Spinal cord (tissue), 9 donors: ENCODE measurements at regions not wholly inside any gene's neighbourhood (a gene's known extent, or its start where the extent isn't known, plus 50 kb on each side); places are given as distances from the start of the nearest gene placed in this dataset.
"Not testable (repeated sequence)": the region's sequence is repeated elsewhere in the genome, so short reads cannot be mapped to it uniquely, and the experiment has no call there.

Experiments used
- DNase-seq, 6 donors: peaks; one replicate each; pipeline versions ENCODE4 v3.0.0 to v3.0.0-alpha.2; 2013 to 2015; ENCODE audit warnings: low spot score in 6 of 6, low read depth in 4 of 6
- H3K27ac ChIP-seq: one replicate; pipeline ENCODE4 v1.5.1; 2013; ENCODE audit warnings: low read depth, low read length, control low read depth
- H3K27me3 ChIP-seq: one replicate; pipeline ENCODE4 v1.6.1; 2013; ENCODE audit warnings: low read length; ENCODE audit not compliant: control insufficient read depth, insufficient read depth
- H3K36me3 ChIP-seq: one replicate; pipeline ENCODE4 v1.6.1; 2013; ENCODE audit warnings: low read length; ENCODE audit not compliant: control insufficient read depth, insufficient read depth
- H3K4me1 ChIP-seq: one replicate; pipeline ENCODE4 v1.6.1; 2013; ENCODE audit warnings: low read length; ENCODE audit not compliant: control insufficient read depth, insufficient read depth
- H3K4me3 ChIP-seq: one replicate; pipeline ENCODE4 v1.5.1; 2013; ENCODE audit warnings: low read depth, low read length, control low read depth
- H3K9me3 ChIP-seq: one replicate; pipeline ENCODE4 v1.6.1; 2013; ENCODE audit warnings: low read length; ENCODE audit not compliant: control insufficient read depth, insufficient read depth
- WGBS: methylation state at CpG from one replicate; pipeline ENCODE4 v1.1.5; 2013; ENCODE audit warnings: missing lambda C conversion rate; ENCODE audit not compliant: insufficient coverage; 5-methylcytosine and 5-hydroxymethylcytosine counted together
- donor health status: healthy.

GRCh38 chr15:92749946-92750345 is 94.4 kb upstream of the FAM174B start:
- DNase-seq, result no peak
- Histone ChIP-seq H3K9me3 (no peaks in the 10 kb centered on the region), H3K27ac (no peak overlapping the region), H3K4me1 (no peaks in the 10 kb centered on the region), H3K27me3 (no peaks in the 10 kb centered on the region), H3K36me3 (no peaks in the 10 kb centered on the region), H3K4me3 (no peak overlapping the region)
- WGBS, result no CpG with 5 or more reads among the region's 4 CpGs

- WGBS, result no CpG with 5 or more reads among the region's 3 CpGs
- Histone ChIP-seq H3K27ac (no peak overlapping the region), H3K4me3 (no peak overlapping the region), H3K27me3 (no peaks in the 10 kb centered on the region), H3K4me1 (no peaks in the 10 kb centered on the region), H3K9me3 (no peaks in the 10 kb centered on the region), H3K36me3 (no peaks in the 10 kb centered on the region)
- DNase-seq, result no peak
Measured at GRCh38 chr15:92751528-92751927, 96.0 kb upstream of the FAM174B start.

GRCh38 chr15:92753591-92753990 is 98.0 kb upstream of the FAM174B start:
- DNase-seq, result no peak
- Histone ChIP-seq H3K27me3 (no peaks in the 10 kb centered on the region), H3K4me1 (no peaks in the 10 kb centered on the region), H3K36me3 (no peaks in the 10 kb centered on the region), H3K4me3 (no peak overlapping the region), H3K9me3 (no peaks in the 10 kb centered on the region), H3K27ac (no peak overlapping the region)
- WGBS, result 92% methylated on average over 1 of the region's 3 CpGs

- WGBS, result 93% methylated on average over 4 of the region's 5 CpGs
- Histone ChIP-seq H3K4me1 (no peaks in the 10 kb centered on the region), H3K36me3 (no peaks in the 10 kb centered on the region), H3K27ac (no peak overlapping the region), H3K27me3 (no peaks in the 10 kb centered on the region), H3K4me3 (no peak overlapping the region), H3K9me3 (no peaks in the 10 kb centered on the region)
- DNase-seq, result no peak
Measured at GRCh38 chr15:92763459-92763858, 107.9 kb upstream of the FAM174B start.

GRCh38 chr15:92768131-92768530 is 112.6 kb upstream of the FAM174B start:
- not testable (repeated sequence) for H3K4me1 ChIP-seq, H3K27ac ChIP-seq, H3K4me3 ChIP-seq, H3K36me3 ChIP-seq, H3K27me3 ChIP-seq, DNase-seq, H3K9me3 ChIP-seq
- 98% methylated on average over 22 of the region's 35 CpGs for WGBS

- H3K27ac ChIP-seq, result no peak overlapping the region
- H3K27me3 ChIP-seq, result no peaks in the 10 kb centered on the region
- H3K4me3 ChIP-seq, result no peak overlapping the region
- no peak for DNase-seq
- no peaks in the 10 kb centered on the region for H3K9me3 ChIP-seq
- no peaks in the 10 kb centered on the region for H3K4me1 ChIP-seq
- WGBS, result 75% methylated on average over 3 of the region's 3 CpGs
- no peaks in the 10 kb centered on the region for H3K36me3 ChIP-seq
Measured at GRCh38 chr15:92770641-92771040, 115.1 kb upstream of the FAM174B start.

GRCh38 chr15:92772061-92772460 is 116.5 kb upstream of the FAM174B start:
- Histone ChIP-seq H3K4me3 (no peak overlapping the region), H3K9me3 (no peaks in the 10 kb centered on the region), H3K4me1 (no peaks in the 10 kb centered on the region), H3K36me3 (no peaks in the 10 kb centered on the region), H3K27me3 (no peaks in the 10 kb centered on the region), H3K27ac (no peak overlapping the region)
- WGBS, result 96% methylated on average over 8 of the region's 9 CpGs
- no peak for DNase-seq

GRCh38 chr15:92772626-92773244 is 117.2 kb upstream of the FAM174B start:
- WGBS, result 76% methylated on average over 14 of the region's 24 CpGs
- no peaks in the 10 kb centered on the region for H3K36me3 ChIP-seq

GRCh38 chr15:92773340-92773739 is 117.8 kb upstream of the FAM174B start:
- Histone ChIP-seq H3K36me3 (no peaks in the 10 kb centered on the region), H3K9me3 (no peaks in the 10 kb centered on the region), H3K4me3 (no peak overlapping the region), H3K27ac (no peak overlapping the region), H3K27me3 (no peaks in the 10 kb centered on the region), H3K4me1 (no peaks in the 10 kb centered on the region)
- 100% methylated on average over 3 of the region's 6 CpGs for WGBS
- DNase-seq, result no peak

More at GRCh38 chr15:92772626-92773244, 117.2 kb upstream of the FAM174B start:
- no peaks in the 10 kb centered on the region for H3K4me1 ChIP-seq
- no peaks in the 10 kb centered on the region for H3K27me3 ChIP-seq
- no peak for DNase-seq
- no peak overlapping the region for H3K4me3 ChIP-seq
- H3K27ac ChIP-seq, result no peak overlapping the region
- H3K9me3 ChIP-seq, result no peaks in the 10 kb centered on the region

- no peak overlapping the region for H3K4me3 ChIP-seq
- 100% methylated on average over 1 of the region's 1 CpG for WGBS
- no peak overlapping the region for H3K27ac ChIP-seq
- no peaks in the 10 kb centered on the region for H3K27me3 ChIP-seq
- no peaks in the 10 kb centered on the region for H3K36me3 ChIP-seq
- no peaks in the 10 kb centered on the region for H3K9me3 ChIP-seq
- peaks cover 7% of the 10 kb centered on the region for H3K4me1 ChIP-seq
- DNase-seq, result no peak
Measured at GRCh38 chr15:92779874-92780273, 120.2 kb upstream of the CHD2 start.
